ENCODE measurements at regions not wholly inside any gene's neighbourhood (a gene's known extent, or its start where the extent isn't known, plus 50 kb on each side); places are given as distances from the start of the nearest gene placed in this dataset.

DNA sequence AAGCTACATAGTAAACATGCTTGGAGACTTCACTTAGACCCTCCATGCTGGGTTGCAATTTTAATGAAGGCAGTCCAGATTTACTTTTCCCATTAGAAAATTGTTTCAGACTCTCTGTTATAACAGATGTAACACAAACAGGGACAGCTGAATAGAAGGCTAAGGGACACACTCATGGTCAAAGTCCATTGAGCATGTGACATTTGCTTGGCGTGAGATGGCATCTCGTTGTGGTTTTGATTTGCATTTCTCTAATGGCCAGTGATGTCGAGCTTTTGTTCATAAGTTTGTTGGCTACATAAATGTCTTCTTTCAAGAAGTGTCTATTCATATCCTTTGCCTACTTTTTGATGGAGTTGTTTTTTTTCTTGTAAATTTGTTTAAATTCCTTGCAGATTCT, 358.2 kb upstream of the CLNK start:
- DNase-seq = no peak

DNA sequence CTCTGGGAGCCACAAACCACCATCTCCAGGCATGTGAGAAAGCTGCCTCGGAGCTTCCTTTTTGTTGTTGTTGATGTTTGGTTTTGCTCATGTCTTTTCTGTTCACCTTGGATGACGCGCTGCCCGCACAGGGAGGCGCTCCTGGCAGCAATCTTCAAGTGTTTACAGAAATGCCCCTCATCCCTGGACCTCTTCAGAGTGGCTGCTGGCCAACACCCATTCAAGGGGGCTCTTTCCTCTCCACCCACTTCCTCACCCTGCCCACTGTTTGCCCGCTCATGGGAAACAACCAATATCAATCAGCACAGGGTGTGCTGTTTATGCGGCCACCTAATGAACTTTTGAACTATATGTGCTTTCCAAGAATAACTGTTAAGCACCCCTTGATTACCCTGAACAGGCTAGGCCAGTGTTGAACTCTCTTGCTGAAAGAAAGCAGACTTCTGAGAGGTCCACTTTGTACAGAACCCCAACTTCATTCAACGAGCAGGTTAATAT, 355.1 kb upstream of the CLNK start:
- DNase-seq = no peak

DNA sequence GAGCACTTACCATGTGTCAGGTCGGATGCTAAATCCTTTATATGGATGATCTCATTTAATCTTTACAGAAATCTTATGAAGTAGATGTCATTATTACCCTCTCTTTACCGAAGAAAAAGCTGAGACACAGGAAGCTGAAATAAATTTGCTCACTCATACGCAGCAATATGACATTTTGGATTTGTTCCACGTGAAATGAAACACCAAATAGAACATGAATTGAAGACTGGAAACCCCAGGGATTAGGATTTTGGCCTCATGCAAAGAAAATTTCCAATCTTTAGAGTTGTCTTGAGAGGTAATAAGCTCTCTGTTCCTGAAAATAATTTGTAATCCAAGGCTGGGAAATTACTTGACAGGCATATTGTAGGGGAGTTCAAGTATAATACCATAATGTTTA, 354.4 kb upstream of the CLNK start:
- no peak for DNase-seq

DNA sequence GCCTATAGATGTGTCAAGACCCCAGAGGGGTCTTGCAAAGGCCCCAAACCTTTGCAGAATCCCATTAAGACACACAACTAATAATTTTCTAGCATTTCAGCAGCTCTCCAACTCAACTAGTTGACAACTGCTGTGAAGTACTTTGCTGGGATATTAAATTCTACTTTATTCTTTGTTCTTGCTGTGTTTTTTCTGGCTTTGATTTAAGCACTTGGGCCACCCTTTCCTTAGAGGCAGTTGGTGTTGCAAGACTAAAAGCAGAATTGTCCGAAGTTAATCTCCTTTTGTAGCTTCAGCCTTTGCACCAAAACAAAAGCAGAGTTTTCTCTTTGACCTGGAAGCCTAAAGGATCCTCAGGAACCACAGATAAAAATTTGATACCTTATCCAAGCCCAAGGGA, 353.1 kb upstream of the CLNK start:
- DNase-seq = no peak

DNA sequence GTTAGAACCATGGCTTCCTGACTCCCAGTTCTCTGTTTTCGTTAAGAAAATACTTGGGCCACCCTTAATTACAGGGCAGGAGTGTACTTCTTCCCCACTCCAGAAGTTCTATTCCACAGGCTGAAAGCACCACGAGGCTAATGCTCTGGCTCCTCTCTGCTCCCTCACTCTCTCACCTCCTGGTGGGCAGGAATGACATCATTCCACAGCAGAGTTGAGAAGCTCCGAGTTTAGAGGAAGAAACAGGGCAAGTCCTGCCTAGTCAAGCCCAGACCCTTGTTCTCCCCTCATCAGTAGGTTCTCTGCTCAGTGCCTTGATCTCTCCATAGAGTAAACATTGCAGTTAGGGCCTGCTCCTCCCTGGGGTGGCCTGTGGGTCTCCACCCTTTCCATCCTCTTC, 343.8 kb upstream of the CLNK start:
- DNase-seq = no peak

DNA sequence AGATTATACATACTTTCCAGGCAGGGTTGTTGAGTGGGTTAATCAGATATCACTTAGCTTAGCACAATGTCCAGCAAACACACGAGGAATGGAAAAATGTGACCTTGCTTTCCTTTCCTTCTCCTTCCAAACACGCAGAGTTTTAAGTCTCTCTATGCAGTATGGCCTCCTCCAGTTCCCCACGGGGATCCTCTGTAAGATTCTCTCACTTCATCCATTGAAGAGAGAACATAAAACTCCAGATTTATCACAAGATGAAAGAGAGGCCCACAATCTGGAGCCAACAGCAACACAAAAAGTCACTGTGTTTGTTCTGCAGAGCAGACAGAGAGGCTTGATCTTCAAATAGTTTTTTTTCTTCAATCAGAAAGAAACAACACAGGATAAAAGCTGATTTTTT, 336.8 kb upstream of the CLNK start:
- DNase-seq = no peak

DNA sequence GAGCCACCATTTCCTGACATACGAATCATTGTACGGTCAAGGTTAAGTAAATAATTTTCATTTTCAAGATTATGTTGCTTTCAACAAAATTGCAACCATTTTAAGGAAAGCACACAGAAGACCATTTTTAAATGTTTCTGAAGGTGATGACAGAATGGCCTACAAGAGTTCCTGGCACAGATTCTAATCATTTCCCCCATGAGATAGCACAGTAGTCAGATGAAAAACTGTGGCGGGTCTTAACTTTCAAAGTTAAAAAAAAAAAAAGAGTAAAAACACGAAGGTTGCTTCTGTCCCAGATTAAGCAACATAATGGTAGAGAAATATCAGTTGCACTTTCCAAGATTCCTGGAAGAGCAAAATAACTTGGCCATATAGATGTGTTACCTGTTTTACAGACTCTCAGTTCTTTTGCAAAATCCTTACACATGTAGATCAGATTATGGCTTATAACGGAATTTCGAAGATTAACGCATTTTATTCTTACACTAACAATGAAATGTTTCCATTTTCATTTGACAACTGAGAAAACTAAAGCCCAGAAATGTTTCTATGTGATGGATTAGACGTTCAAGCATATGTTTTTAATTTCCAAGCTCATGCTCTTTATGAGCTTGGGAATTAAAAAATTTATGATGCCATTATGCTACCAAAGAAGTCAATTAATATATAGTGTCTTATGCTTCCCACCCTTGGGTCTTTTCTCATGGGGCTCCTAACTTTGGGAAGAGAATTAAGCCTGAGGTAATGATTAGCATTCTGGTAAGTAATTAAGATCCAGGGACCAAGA, 335.1 kb upstream of the CLNK start:
- no peak for DNase-seq

DNA sequence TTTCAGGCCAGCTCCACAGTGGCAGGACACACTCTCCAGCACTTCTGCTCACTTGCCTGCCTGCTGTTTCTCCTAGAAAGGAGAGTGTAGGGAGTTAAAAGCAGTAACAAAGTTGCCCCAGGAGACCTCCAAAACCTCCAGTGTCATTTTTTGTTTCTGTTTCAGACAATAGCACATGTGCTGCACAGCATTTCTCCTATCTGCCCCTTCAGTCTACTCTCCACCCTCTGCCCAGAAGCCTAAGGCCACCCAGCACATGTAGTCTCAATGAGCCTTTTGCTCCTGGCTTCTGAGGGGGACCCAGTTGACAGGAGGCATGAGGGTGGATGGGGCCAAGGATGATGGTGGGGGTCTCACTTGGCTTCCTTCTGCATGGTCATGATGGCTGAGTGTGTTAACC, 329.6 kb upstream of the CLNK start:
- DNase-seq = no peak

DNA sequence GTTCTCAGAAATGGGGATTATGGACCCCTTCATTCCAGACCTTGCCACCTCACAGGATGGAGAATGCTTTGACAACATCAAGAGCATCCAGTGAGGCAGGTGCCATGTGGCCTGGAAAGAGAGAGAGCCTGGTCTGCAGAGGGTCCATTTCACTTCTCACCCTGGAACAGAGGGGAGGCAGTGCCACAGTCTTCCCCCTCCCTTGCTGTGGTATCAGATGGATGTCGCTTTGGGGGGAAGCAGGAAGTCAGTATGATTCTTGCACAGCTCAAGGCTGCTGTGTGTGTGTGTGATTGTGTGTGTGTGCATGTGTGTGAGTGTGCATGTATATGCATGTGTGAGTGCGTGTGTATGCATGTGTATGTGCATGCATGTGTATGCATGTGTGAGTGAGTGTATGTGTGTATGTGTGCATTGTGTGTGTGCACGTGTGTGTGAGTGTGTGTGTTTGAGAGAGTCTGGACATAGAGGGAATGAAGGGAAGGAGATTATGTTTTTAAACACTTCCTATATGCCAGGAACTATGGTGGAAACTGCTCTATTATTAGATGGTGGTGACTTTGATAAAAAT, 328.6 kb upstream of the CLNK start:
- DNase-seq = no peak

DNA sequence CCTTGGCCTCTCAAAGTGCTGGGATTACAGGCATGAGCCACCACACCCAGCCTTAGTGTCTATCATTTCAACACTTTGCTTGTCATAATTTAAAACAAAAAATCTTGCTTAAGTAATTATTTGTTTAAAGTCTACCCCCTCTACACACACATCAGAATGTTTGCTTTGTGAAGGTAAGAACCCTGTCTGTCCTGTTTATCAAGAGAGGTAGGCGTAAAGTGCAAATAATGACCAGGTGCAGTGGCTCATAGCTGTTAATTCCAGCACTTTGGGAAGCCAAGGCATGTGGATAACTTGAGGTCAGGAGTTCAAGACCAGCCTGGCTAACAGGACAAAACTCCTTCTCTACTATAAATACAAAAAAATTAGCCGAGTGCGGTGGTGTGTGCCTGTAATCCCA, 326.7 kb upstream of the CLNK start:
- no peak for DNase-seq

DNA sequence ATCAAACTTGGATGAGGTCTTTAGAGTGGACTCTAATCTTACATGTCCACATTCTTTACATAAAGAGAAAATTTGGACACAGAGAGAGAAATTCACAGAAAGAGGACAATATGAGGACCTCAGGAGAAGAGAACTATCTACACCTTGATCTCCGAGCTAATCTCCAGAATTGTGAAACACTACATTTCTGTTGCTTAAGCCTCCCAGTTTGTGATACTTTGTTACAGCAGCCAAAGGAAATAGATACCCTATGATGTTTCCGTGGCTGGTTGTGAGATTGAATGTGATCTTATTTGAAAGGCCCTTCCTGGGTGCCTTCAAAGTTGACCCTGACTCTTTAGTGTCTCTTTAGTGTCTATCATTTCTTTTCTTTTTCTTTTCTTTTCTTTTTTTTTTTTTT, 326.1 kb upstream of the CLNK start:
- no peak for DNase-seq

DNA sequence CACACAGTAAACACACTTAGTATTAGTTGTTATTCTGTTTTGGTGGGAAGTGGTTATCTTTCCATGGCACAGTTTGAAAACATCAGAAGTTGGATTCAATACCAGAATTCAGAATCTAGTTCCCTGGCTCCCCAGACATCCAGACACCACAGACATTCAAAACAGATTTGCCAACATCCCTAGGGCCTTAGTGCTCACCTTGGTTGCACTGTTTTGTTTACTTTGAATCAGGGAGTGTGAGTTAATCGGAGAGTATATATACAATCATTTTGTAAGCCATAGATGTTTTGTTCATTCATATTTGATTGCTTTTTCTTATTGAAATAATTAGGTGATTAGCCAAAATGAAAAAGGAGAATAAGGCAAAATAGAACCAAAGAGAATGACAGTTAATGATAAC, 324.7 kb upstream of the CLNK start:
- DNase-seq = no peak

DNA sequence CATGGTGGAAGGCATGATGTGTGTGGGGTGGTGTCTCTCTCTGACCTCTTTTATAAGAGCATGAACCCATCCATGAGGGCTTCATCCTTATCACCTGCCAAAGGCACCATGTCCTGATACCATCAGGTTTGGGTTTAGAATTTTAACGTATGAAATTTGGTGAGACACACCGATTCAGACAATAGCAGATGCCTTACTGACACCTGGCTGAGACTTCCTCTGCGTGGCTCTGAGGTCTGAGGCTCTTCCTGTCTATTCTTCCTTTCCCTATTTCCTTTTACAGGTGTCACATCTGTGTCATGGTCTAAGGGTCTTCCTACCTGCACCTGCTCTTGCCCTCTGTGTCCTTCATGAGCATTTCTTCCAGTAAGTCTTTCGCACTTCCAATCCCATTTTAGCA, 320.7 kb upstream of the CLNK start:
- DNase-seq = no peak

DNA sequence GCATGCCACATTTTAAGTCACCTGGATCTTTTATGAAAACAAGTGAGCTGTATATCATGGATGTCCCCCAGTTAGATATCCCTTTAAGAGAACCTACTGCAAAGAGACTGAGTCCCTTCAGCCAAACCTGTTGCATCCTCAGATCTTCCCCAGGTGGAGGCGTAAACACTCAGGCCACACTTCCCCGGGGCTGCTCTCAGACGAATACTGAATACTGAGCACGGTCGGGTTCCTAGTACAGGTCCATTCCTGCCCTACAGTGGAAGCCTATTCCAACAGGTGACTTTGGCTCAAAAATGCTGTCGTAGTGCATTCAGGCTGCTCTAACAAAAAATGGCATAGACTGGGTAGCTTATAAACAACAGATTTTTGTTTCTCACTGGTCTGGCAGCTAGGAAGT, 320.2 kb upstream of the CLNK start:
- no peak for DNase-seq

DNA sequence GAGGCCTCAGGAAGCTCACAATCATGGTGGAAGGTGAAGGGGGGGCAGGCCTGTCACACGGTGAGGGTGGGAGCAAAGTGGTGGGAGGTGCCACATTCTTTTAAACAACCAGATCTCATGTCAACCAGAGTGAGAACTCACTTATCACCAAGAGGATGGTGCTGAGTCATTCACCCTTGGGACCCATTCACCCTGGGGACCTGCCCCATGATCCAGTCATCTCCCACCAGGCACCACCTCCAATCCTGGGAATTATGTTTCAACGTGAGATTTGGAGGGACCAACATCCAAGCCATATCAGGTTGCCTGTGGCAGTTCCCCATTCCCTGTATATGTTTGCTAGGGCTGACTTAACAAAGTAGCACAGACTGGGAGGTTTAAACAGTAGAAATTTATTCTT, 318.4 kb upstream of the CLNK start:
- no peak for DNase-seq

DNA sequence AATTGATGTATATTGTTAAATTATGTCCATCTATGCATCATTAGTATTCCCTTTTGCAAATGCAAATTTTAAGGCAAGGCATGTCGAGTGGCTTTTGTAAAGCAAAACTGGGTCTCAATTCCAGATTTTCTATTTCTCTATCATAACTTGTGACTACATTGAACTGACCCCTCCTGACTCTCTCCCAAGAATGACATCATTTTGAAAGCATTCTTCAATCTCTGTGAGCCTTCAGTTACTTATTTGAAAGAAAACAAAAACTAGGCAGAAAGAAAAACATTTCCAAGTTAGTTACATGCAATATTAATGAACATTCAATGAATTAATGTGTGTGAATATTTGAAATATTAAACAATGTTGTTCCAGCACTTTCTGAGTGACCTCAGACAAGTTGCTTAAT, 314.3 kb upstream of the CLNK start:
- DNase-seq = no peak

DNA sequence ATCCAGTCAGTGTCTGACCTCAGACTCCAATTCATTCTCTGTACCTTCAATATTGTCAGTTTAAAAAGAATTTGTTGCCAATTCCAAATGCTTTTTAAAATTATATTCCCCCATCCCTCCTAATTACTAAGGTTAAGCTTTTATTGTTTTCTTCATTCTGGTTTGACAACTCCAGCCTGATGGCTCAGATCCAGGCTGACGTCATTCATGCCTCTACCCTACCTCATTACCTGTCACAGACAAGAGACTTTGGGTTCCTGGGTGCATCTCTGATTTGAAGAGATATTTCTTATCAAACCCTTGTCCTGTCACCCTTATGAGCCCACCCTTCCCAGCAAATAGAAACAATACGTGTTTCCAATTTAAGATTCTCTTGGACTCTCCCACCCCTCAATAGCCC, 300.2 kb upstream of the CLNK start:
- DNase-seq = no peak

DNA sequence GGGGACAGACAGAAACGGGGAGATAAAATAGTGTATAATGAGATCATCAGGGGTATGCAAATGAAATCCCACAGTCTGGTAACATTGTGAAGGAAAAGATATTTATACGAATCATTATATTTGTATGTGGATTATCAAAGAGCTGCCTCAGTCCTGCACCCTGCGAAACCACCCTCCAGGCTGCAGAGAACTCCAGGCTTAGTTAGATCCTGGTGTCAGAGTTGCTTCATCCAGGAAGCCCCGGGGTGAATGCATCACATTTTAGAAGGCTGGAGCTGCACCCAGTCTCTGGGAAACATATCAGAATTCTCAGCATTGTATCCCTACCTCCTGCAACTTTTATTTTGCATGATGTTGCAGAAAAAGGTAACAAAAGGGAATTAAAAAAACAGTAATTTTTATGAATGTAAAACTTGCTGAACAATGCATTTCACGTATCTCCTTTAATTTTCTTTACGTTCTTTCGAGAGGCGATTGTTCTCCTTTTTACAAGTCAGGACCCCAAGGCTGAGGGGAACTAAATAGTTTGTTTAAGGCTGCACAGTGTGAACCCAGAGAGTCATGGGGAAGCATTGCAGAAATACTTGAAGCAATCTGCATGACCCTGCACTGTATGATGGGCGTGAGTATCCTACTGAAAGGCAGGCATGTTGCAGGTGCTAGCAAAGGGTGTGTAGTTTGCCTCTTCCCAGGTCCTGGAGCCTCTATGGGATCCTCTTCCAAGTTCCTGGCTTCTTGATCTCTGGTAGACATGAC, 299.5 kb upstream of the CLNK start:
- DNase-seq = no peak

DNA sequence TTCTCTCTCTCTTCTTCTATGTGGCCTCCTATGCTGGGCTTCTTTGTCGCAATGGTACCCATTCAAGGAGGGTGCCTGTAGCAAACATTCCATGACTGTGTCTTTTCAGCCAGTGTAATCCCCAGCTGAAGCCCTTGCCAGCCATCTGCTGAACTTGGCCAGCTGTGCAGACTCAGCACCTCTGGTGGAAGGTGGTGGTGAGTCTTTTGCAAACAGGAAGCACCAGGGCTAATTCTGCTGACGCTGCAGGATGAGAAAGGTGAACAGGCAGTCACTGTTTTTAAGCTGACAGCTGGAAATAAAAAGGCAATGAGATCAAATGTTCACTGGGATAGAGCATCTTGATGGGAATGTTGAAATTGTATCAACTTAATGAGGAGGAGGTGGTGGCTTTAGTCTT, 298.7 kb upstream of the CLNK start:
- DNase-seq = no peak

DNA sequence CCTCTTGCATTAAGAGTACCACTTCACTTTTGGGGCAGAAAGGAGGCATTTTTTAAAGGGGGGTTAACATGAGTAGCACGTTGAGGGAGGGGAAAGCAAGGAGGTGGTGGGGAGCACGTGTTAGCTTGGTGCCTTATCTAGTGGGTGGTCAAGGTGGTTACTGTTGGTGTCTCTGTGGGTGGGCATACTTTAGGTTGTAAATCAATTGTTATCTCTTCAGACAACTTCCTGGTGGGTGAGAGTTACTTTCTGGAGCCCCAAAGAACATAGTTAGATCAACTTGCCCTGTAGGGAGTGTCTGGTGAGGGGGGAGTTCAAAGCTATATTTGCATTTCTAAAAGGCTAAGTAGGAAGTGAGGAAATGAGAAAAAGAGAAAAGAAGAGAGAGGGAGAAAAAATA, 297.7 kb upstream of the CLNK start:
- DNase-seq = no peak

DNA sequence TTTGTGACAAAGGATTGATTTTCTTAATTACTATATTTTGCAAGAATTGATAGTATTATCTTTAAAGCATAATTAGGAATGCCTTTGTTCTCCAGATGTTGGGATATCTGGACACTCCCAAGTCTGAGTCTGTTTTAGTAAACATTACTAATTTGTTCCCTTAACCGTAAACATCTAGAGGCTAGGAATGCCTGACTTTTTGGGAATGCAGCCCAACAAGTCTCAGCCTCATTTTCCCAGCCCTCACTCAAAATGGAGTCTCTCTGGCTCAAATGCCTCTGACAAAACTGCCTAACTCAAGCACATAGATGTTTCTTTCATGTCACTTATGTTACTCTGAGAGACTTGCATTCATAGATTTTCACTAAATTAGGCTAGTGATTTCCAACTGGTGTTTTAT, 297.0 kb upstream of the CLNK start:
- DNase-seq = no peak

DNA sequence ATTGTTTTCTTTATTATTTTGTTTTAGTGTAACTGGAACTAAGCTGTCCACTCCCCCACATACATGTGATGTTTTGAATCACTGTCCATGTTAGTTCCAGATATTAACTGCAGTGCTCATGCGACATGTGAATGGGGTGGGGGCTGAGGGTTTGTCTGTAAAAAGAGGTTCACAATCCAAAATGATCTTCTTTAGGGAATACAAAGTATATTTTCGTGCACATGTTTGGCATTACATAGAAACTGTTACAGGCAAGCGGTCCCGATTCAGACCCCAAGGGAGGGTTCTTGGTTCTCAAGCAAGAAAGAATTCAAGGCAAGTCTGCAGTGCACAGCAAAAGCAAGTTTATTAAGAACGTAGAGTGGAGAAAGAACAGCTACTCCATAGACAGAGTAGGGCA, 296.5 kb upstream of the CLNK start:
- no peak for DNase-seq

DNA sequence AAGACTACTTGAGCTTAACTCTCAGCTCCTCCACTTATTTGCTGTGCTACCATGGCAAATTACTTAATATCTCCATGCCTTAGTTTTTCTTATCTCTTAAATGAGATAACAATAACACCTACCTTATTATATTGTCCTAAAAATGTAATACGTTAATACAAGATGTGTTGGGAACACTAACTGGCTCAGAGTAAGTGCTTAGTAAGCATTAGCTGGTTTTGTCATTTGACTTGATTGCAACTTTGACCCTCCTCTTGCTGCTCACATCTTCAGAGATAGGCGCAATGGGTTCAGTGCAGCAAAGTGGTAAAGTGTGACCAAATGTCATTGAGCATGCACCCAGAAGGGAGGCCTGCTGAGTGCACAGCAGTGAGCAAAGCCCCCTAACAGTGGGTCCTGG, 294.5 kb upstream of the CLNK start:
- DNase-seq = no peak

DNA sequence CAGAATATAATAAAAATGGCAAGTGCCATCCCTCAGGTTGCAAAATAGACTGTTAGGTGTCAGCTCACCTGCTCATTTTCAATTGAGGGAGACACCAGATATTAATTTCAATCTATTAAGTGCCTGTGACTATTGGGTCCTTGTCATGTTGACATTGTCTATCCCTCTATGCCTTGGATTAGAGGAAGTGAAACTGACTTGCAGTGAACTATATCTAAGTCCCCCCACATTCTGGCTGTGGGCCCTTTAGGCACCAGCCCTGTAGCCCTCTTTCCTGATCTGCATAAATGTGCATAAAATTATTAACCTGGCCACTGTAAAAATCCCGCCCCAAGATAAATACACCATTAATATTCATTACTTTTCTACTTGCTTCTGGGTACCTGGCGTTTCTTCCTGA, 293.0 kb upstream of the CLNK start:
- DNase-seq = no peak
